ENCODE measurements at regions not wholly inside any gene's neighbourhood (a gene's known extent, or its start where the extent isn't known, plus 50 kb on each side); places are given as distances from the start of the nearest gene placed in this dataset.

DNA sequence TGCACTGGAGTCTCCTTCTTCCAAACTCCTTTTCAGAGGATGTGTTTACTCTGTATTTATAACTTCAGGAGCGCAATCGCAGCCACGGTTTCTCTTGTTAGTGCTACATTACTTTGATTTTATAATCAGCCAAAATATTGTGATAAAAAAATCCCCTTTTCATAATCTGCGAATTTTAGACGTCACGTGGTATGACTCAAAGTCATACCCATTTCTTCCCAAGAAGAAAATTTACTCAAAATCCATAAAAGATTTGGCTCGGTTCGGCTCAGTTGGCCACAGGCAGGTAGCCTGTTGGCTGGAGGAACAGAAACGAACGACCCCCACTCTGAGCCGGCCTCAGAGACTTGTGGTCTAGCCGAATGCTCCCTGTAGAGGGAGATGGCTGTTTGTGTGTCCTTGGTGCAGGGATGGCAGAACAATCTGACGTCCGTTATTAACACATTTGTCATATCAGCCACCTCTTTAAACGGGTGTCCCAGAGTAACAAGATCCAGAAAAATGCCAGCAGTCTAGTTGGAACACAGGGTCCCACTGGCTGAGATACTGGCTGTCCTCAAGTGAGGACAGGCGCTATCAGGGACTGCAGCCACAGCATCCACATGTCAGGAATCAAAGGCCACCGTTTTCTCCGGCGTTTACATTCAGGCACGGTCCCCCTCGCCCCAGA lies 247.6 kb downstream of the DLL1 start:
- H3K27me3 ChIP-seq (ENCODE audit: insufficient read depth, insufficient read length): no peaks in the 10 kb centered on the region
- H3K9me3 ChIP-seq (ENCODE audit: insufficient read depth, low read length): 0 out of 2 replicates have a peak, but pooled peaks cover 7% of the 10 kb centered on the region

GRCh38 chr6:170042596-170043118 lies 248.2 kb downstream of the DLL1 start:
- H3K27me3 ChIP-seq (ENCODE audit: insufficient read depth, insufficient read length): no peaks in the 10 kb centered on the region
- no peak overlapping the region for H3K4me3 ChIP-seq (ENCODE audit: insufficient read length, low read depth)
- TF ChIP-seq ZNF274 (IDR thresholded peaks at IDR 0.05; ENCODE audit: low read depth, low read length) (no peak), SUZ12 (IDR thresholded peaks at IDR 0.05; ENCODE audit: extremely low read depth, insufficient read depth, insufficient read length) (no peak), YY1 (IDR thresholded peaks at IDR 0.05; ENCODE audit: insufficient read depth, insufficient read length) (no peak)
- 0 out of 2 replicates have a peak, but pooled peaks cover 7% of the 10 kb centered on the region for H3K9me3 ChIP-seq (ENCODE audit: insufficient read depth, low read length)
- DNase-seq (ENCODE audit: low read depth, low spot score): no peak
- no peaks in the 10 kb centered on the region for H3K36me3 ChIP-seq (ENCODE audit: insufficient read depth, insufficient read length, low read length)
- peaks cover 12% of the 10 kb centered on the region for H3K4me1 ChIP-seq (ENCODE audit: insufficient read depth, insufficient read length)
- H3K9ac ChIP-seq (ENCODE audit: insufficient read length, low read depth): no peak overlapping the region

More for the DNA sequence above, 247.6 kb downstream of the DLL1 start:
- H3K9ac ChIP-seq (ENCODE audit: insufficient read length, low read depth): no peak overlapping the region
- TF ChIP-seq SUZ12 (IDR thresholded peaks at IDR 0.05; ENCODE audit: extremely low read depth, insufficient read depth, insufficient read length) (no peak), YY1 (IDR thresholded peaks at IDR 0.05; ENCODE audit: insufficient read depth, insufficient read length) (no peak), ZNF274 (IDR thresholded peaks at IDR 0.05; ENCODE audit: low read depth, low read length) (no peak)
- no peaks in the 10 kb centered on the region for H3K36me3 ChIP-seq (ENCODE audit: insufficient read depth, insufficient read length, low read length)
- no peak overlapping the region for H3K4me3 ChIP-seq (ENCODE audit: insufficient read length, low read depth)
- H3K4me1 ChIP-seq (ENCODE audit: insufficient read depth, insufficient read length): peaks cover 12% of the 10 kb centered on the region
- DNase-seq (ENCODE audit: low read depth, low spot score): no peak

DNA sequence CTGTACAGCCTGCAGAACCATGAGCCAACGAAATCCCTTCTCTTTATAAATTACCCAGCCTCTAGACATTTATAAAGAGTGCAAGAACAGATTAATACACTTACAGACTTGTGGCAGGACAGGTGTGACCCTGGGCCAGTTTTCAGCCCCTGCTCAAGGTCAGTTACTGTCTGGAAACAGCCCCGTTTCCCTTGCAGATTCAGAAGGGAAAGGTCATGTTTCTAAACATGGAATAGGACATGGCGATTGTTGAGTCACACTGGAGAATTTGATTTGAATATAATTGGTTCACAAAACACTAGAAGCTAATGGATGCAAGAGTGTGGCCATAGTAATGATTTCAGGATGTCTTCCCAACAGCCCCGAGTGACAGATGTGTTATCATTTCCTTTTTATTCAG lies 248.8 kb downstream of the DLL1 start:
- TF ChIP-seq ZNF274 (IDR thresholded peaks at IDR 0.05; ENCODE audit: low read depth, low read length): no peak
- no peak for TF ChIP-seq SUZ12 (IDR thresholded peaks at IDR 0.05; ENCODE audit: extremely low read depth, insufficient read depth, insufficient read length)
- TF ChIP-seq YY1 (IDR thresholded peaks at IDR 0.05; ENCODE audit: insufficient read depth, insufficient read length): no peak
- H3K27me3 ChIP-seq (ENCODE audit: insufficient read depth, insufficient read length): no peaks in the 10 kb centered on the region
- DNase-seq (ENCODE audit: low read depth, low spot score): no peak
- no peaks in the 10 kb centered on the region for H3K36me3 ChIP-seq (ENCODE audit: insufficient read depth, insufficient read length, low read length)
- H3K4me1 ChIP-seq (ENCODE audit: insufficient read depth, insufficient read length): peaks cover 12% of the 10 kb centered on the region
- no peak overlapping the region for H3K9ac ChIP-seq (ENCODE audit: insufficient read length, low read depth)
- 0 out of 2 replicates have a peak, but pooled peaks cover 7% of the 10 kb centered on the region for H3K9me3 ChIP-seq (ENCODE audit: insufficient read depth, low read length)
- H3K4me3 ChIP-seq (ENCODE audit: insufficient read length, low read depth): no peak overlapping the region

DNA sequence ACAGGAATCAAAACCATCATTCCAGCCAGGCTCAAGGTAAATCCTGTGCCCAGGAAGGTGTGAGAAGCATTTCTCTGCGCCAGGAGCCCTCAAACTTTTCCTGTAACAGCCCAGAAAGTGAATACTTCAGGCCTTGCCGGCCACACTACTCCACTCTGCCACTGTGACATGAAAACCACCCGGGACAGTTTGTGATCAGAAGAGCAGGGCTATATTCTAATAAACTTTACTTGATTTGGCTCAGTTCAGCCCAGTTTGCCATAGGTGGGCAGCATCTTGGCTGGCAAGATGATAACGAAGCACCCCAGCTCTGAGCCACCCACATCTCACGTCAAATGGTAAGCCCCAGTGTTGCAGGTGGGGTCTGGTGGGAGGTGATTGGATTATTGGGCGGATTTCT lies 249.4 kb downstream of the DLL1 start:
- DNase-seq (ENCODE audit: low read depth, low spot score): no peak
- H3K27me3 ChIP-seq (ENCODE audit: insufficient read depth, insufficient read length): no peaks in the 10 kb centered on the region
- H3K4me1 ChIP-seq (ENCODE audit: insufficient read depth, insufficient read length): peaks cover 12% of the 10 kb centered on the region
- H3K9ac ChIP-seq (ENCODE audit: insufficient read length, low read depth): no peak overlapping the region
- no peaks in the 10 kb centered on the region for H3K36me3 ChIP-seq (ENCODE audit: insufficient read depth, insufficient read length, low read length)
- TF ChIP-seq YY1 (IDR thresholded peaks at IDR 0.05; ENCODE audit: insufficient read depth, insufficient read length) (no peak), ZNF274 (IDR thresholded peaks at IDR 0.05; ENCODE audit: low read depth, low read length) (no peak), SUZ12 (IDR thresholded peaks at IDR 0.05; ENCODE audit: extremely low read depth, insufficient read depth, insufficient read length) (no peak)
- no peak overlapping the region for H3K4me3 ChIP-seq (ENCODE audit: insufficient read length, low read depth)
- 0 out of 2 replicates have a peak, but pooled peaks cover 7% of the 10 kb centered on the region for H3K9me3 ChIP-seq (ENCODE audit: insufficient read depth, low read length)

DNA sequence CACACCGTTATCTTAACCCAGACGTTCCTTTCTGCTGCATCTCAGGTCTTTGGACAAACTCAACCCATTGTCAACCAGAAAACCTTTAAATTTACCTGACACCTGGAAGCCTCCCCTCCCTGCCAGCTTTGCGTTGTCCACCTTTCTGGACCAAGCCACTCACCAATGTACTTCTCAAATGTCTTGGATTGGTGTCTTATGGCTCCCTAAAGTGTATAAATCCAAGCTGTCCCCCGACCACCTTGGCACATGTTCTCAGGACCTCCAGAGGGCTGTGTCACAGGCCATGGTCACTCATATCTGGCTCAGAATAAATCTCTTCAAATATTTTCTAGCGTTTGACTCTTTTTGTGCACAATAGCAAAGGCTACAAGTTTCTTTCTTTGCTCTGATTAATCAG lies 250.0 kb downstream of the DLL1 start:
- H3K4me1 ChIP-seq (ENCODE audit: insufficient read depth, insufficient read length): peaks cover 12% of the 10 kb centered on the region
- H3K36me3 ChIP-seq (ENCODE audit: insufficient read depth, insufficient read length, low read length): no peaks in the 10 kb centered on the region
- no peak overlapping the region for H3K4me3 ChIP-seq (ENCODE audit: insufficient read length, low read depth)
- no peak overlapping the region for H3K9ac ChIP-seq (ENCODE audit: insufficient read length, low read depth)
- no peaks in the 10 kb centered on the region for H3K27me3 ChIP-seq (ENCODE audit: insufficient read depth, insufficient read length)
- 0 out of 2 replicates have a peak, but pooled peaks cover 7% of the 10 kb centered on the region for H3K9me3 ChIP-seq (ENCODE audit: insufficient read depth, low read length)
- TF ChIP-seq YY1 (IDR thresholded peaks at IDR 0.05; ENCODE audit: insufficient read depth, insufficient read length) (no peak), SUZ12 (IDR thresholded peaks at IDR 0.05; ENCODE audit: extremely low read depth, insufficient read depth, insufficient read length) (no peak), ZNF274 (IDR thresholded peaks at IDR 0.05; ENCODE audit: low read depth, low read length) (no peak)
- no peak for DNase-seq (ENCODE audit: low read depth, low spot score)

GRCh38 chr6:170040115-170040500 lies 250.8 kb downstream of the DLL1 start:
- TF ChIP-seq SUZ12 (IDR thresholded peaks at IDR 0.05; ENCODE audit: extremely low read depth, insufficient read depth, insufficient read length) (no peak), YY1 (IDR thresholded peaks at IDR 0.05; ENCODE audit: insufficient read depth, insufficient read length) (no peak)
- Histone ChIP-seq H3K9me3 (ENCODE audit: insufficient read depth, low read length) (0 out of 2 replicates have a peak, but pooled peaks cover 7% of the 10 kb centered on the region), H3K4me3 (ENCODE audit: insufficient read length, low read depth) (no peak overlapping the region), H3K27me3 (ENCODE audit: insufficient read depth, insufficient read length) (no peaks in the 10 kb centered on the region), H3K36me3 (ENCODE audit: insufficient read depth, insufficient read length, low read length) (no peaks in the 10 kb centered on the region), H3K9ac (ENCODE audit: insufficient read length, low read depth) (no peak overlapping the region), H3K4me1 (ENCODE audit: insufficient read depth, insufficient read length) (peaks cover 16% of the 10 kb centered on the region)
- DNase-seq (ENCODE audit: low read depth, low spot score): no peak

Measured in NT2/D1 (cell line).